OCI-LY1 (cell line): ENCODE measurements at regions not wholly inside any gene's neighbourhood (a gene's known extent, or its start where the extent isn't known, plus 50 kb on each side); places are given as distances from the start of the nearest gene placed in this dataset.

Experiments used
- H2AFZ ChIP-seq: fragments of 200-600 bp; sonication (generic), shearing (Covaris generic); 2 replicates; pipeline ENCODE4 v1.6.0; 2014; ENCODE audit warnings: antibody characterized with exemption, mild to moderate bottlenecking, low read length
- H3F3A ChIP-seq: fragments of 200-600 bp; sonication (generic), shearing (Covaris generic); 2 replicates; pipeline ENCODE4 v1.6.0; 2014; ENCODE audit warnings: mild to moderate bottlenecking, antibody characterized with exemption, low read length, moderate library complexity; ENCODE audit not compliant: insufficient read depth
- H3K27ac ChIP-seq: fragments of 200-600 bp; sonication (generic); 2 replicates; pipeline ENCODE4 v1.5.1; 2014; ENCODE audit warnings: low read length, mixed run types, mild to moderate bottlenecking, low read depth; ENCODE audit not compliant: poor library complexity, severe bottlenecking
- H3K27me3 ChIP-seq: fragments of 200-600 bp; sonication (generic); 2 replicates; pipeline ENCODE4 v1.6.0; 2014; ENCODE audit warnings: antibody characterized with exemption, mild to moderate bottlenecking, low read length, moderate library complexity; ENCODE audit not compliant: insufficient read depth
- H3K36me3 ChIP-seq: fragments of 200-600 bp; sonication (generic); 2 replicates; pipeline ENCODE4 v1.6.1; 2014; ENCODE audit warnings: mild to moderate bottlenecking, antibody characterized with exemption, low read length, moderate library complexity, mixed read lengths; ENCODE audit not compliant: insufficient read depth
- H3K4me1 ChIP-seq: fragments of 200-600 bp; sonication (generic); 2 replicates; pipeline ENCODE4 v1.5.1; 2014; ENCODE audit warnings: mild to moderate bottlenecking, low read length, moderate library complexity; ENCODE audit not compliant: insufficient read depth, severe bottlenecking
- H3K4me2 ChIP-seq: fragments of 200-600 bp; sonication (generic), shearing (Covaris generic); 2 replicates; pipeline ENCODE4 v1.6.1; 2014; ENCODE audit warnings: low read length
- H3K4me3 ChIP-seq: fragments of 200-600 bp; sonication (generic); 2 replicates; pipeline ENCODE4 v1.5.1; 2014; ENCODE audit warnings: low read length, low read depth, mild to moderate bottlenecking, mixed read lengths; ENCODE audit not compliant: poor library complexity, severe bottlenecking
- H3K79me2 ChIP-seq: fragments of 200-600 bp; shearing (Covaris generic); 2 replicates; pipeline ENCODE4 v1.6.1; 2016; ENCODE audit warnings: mixed run types, low read length, mixed read lengths; ENCODE audit not compliant: insufficient read depth
- H3K9ac ChIP-seq: fragments of 200-600 bp; sonication (generic), shearing (Covaris generic); 2 replicates; pipeline ENCODE4 v1.6.1; 2014; ENCODE audit warnings: mild to moderate bottlenecking, low read length, mixed read lengths
- H3K9me2 ChIP-seq: fragments of 200-600 bp; sonication (generic), shearing (Covaris generic); 2 replicates; pipeline ENCODE4 v1.6.1; 2014; ENCODE audit warnings: low read depth, mild to moderate bottlenecking, low read length, mixed read lengths
- H3K9me3 ChIP-seq: fragments of 200-600 bp; shearing (Covaris generic); 2 replicates; pipeline ENCODE4 v1.6.1; 2014; ENCODE audit warnings: low read length, mixed read lengths
- H4K20me1 ChIP-seq: fragments of 200-600 bp; sonication (generic), shearing (Covaris generic); 2 replicates; pipeline ENCODE4 v1.6.0; 2016; ENCODE audit warnings: mild to moderate bottlenecking, low read length; ENCODE audit not compliant: insufficient read depth
- CTCF ChIP-seq: fragments of 200-600 bp; sonication (generic), shearing (Covaris generic); IDR thresholded peaks from 2 replicates; pipeline ENCODE4 v1.5.1; 2017; ENCODE audit warnings: mild to moderate bottlenecking, antibody characterized with exemption, low read length, moderate library complexity, mixed read lengths
- EZH2 ChIP-seq: fragments of 200-600 bp; sonication (generic), shearing (Covaris generic); IDR thresholded peaks from 2 replicates; pipeline ENCODE4 v1.8.0; 2017; ENCODE audit warnings: borderline replicate concordance, mixed run types, mild to moderate bottlenecking, antibody characterized with exemption, low read length, moderate library complexity, mixed read lengths

DNA sequence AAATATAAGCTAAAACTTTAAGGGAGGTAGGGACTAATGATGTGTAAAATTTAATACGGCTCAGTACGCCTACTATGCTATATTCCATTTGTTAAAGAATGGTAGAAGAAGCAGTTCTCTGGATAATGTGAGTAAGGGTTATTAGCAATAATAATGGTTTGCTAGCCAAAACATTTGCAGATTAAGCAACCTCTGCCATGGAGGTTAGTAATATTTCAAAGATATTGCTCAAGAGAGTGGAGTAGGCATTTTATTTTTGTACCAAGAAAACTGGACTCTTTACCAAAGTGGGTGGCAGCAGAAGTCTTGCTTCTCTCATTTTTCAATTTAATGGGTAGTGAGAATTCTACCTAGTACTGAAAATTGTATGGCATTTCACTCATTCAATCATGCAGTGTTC lies 158.9 kb upstream of the TMEM106B start:
- no peaks in the 10 kb centered on the region for H3K4me1 ChIP-seq
- no peak overlapping the region for H3K9ac ChIP-seq
- no peaks in the 10 kb centered on the region for H3K9me2 ChIP-seq
- no peaks in the 10 kb centered on the region for H3K9me3 ChIP-seq
- no peak for TF ChIP-seq CTCF
- no peak overlapping the region for H3K27ac ChIP-seq
- H3K36me3 ChIP-seq: no peaks in the 10 kb centered on the region
- no peak overlapping the region for H3K4me2 ChIP-seq
- H4K20me1 ChIP-seq: no peaks in the 10 kb centered on the region
- H3K27me3 ChIP-seq: no peaks in the 10 kb centered on the region
- H3K4me3 ChIP-seq: no peak overlapping the region
- no peak overlapping the region for H2AFZ ChIP-seq
- H3K79me2 ChIP-seq: no peaks in the 10 kb centered on the region
- no peaks in the 10 kb centered on the region for H3F3A ChIP-seq

DNA sequence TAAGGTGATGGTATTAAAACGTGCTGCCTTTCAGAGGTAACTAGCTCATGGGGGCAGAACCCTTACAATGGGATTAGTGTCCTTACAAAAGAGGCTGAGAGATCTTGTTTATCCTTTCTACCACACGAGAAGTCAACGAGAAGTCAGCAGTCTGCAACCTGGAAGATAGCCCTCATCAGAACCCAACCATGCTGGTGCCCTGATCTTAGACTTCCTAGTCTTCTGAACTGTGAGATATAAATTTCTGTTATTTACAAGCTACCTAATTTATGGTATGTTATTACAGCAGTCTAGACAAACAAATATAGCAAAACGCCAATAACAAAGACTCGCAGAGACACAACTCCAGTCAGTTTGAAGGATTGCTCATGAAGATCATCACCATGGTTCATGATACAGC lies 157.5 kb upstream of the TMEM106B start:
- Histone ChIP-seq H3K4me3 (no peak overlapping the region), H3K27ac (no peak overlapping the region), H3K4me1 (no peaks in the 10 kb centered on the region), H3K4me2 (no peak overlapping the region), H3K36me3 (no peaks in the 10 kb centered on the region), H3F3A (no peaks in the 10 kb centered on the region), H3K9me2 (no peaks in the 10 kb centered on the region), H2AFZ (no peak overlapping the region), H3K9ac (no peak overlapping the region), H3K9me3 (no peaks in the 10 kb centered on the region), H3K27me3 (no peaks in the 10 kb centered on the region), H4K20me1 (no peaks in the 10 kb centered on the region), H3K79me2 (no peaks in the 10 kb centered on the region)
- TF ChIP-seq CTCF (no peak), EZH2 (no peak)

- no peaks in the 10 kb centered on the region for H3K27me3 ChIP-seq
- no peaks in the 10 kb centered on the region for H3K4me1 ChIP-seq
- H3K36me3 ChIP-seq: no peaks in the 10 kb centered on the region
- no peak overlapping the region for H3K4me3 ChIP-seq
- no peak overlapping the region for H3K9ac ChIP-seq
- no peaks in the 10 kb centered on the region for H3K79me2 ChIP-seq
- TF ChIP-seq EZH2: no peak
- no peak for TF ChIP-seq CTCF
- no peaks in the 10 kb centered on the region for H3K9me2 ChIP-seq
- no peak overlapping the region for H3K27ac ChIP-seq
- H2AFZ ChIP-seq: no peak overlapping the region
- H3K9me3 ChIP-seq: no peaks in the 10 kb centered on the region
- no peaks in the 10 kb centered on the region for H3F3A ChIP-seq
- H3K4me2 ChIP-seq: no peak overlapping the region
- no peaks in the 10 kb centered on the region for H4K20me1 ChIP-seq
Observed at GRCh38 chr7:12054830-12055229, 156.3 kb upstream of the TMEM106B start.
